ENCODE measurements at regions not wholly inside any gene's neighbourhood (a gene's known extent, or its start where the extent isn't known, plus 50 kb on each side); places are given as distances from the start of the nearest gene placed in this dataset.
"Not testable (repeated sequence)": the region's sequence is repeated elsewhere in the genome, so short reads cannot be mapped to it uniquely, and the experiment has no call there.

DNA sequence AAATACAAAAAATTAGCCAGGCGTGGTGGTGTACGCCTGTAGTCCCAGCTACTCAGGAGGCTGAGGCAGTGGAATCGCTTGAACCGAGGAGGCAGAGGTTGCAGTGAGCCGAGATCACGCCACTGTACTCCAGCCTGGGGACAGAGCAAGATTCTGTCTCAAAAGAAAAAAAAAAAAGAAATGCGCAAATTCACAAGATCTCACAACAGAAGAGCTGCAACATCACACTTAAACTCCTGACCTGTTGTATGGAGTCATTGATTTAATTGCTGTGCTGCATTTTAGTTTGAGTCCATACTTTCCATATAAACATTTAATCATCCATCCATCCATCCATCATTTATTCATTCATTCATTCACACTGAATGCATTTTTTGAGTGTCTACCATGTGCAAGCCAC is 229.7 kb downstream of the MREG start:
- CTCF ChIA-PET (ENCODE audit: partially characterized antibody); H2BK20ac ChIP-seq (ENCODE audit: low read length); H4K5ac ChIP-seq (ENCODE audit: insufficient read length, low read depth, low read length); H3K9me3 ChIP-seq (ENCODE audit: insufficient read depth in 2 of 2, low read depth in 1 of 2, low read length in 1 of 2); FAIRE-seq; H4K91ac ChIP-seq (replicated peaks; ENCODE audit: insufficient read length, low read length); H3K23me2 ChIP-seq (ENCODE audit: low read depth, low read length); H3K79me2 ChIP-seq (ENCODE audit: control insufficient read depth in 1 of 2, insufficient read depth in 2 of 2, low read length in 2 of 2); H3K27me3 ChIP-seq (replicated peaks in 1 of 4; ENCODE audit: control insufficient read depth in 3 of 4, extremely low read depth in 1 of 4, insufficient read depth in 3 of 4, low read length in 3 of 4); H3K14ac ChIP-seq (ENCODE audit: insufficient read length); H2AK5ac ChIP-seq (ENCODE audit: low read depth, low read length); H3K9ac ChIP-seq (replicated peaks in 1 of 4; ENCODE audit: extremely low read depth in 1 of 4, low read depth in 3 of 4, low read length in 3 of 4); H3K4me3 ChIP-seq (ENCODE audit: extremely low read depth in 1 of 4, insufficient read depth in 2 of 4, low read depth in 3 of 4, low read length in 4 of 4); H3K4me2 ChIP-seq (ENCODE audit: insufficient read depth in 1 of 2, low read depth in 2 of 2, low read length in 2 of 2); H3K18ac ChIP-seq (ENCODE audit: extremely low read depth, low read length); H3K4me1 ChIP-seq (replicated peaks in 1 of 4; ENCODE audit: control insufficient read depth in 3 of 4, insufficient read depth in 4 of 4, low read length in 3 of 4); DNase-seq (ENCODE audit: low read depth in 1 of 2, low spot score in 2 of 2); H2BK5ac ChIP-seq (ENCODE audit: low read depth, low read length); H3K56ac ChIP-seq (replicated peaks; ENCODE audit: insufficient read length, low read depth, low read length); H2BK12ac ChIP-seq (ENCODE audit: low read depth, low read length); H3K27ac ChIP-seq (ENCODE audit: low read depth, low read length); H2AFZ ChIP-seq (ENCODE audit: low read length); H3K23ac ChIP-seq (ENCODE audit: insufficient read length); H3K4ac ChIP-seq (replicated peaks; ENCODE audit: insufficient read length, low read depth, low read length); POLR2A ChIA-PET (ENCODE audit: partially characterized antibody); H3K79me1 ChIP-seq (ENCODE audit: low read depth, low read length); H3K36me3 ChIP-seq (ENCODE audit: control insufficient read depth in 2 of 4, insufficient read depth in 4 of 4, low read length in 3 of 4); H4K8ac ChIP-seq (ENCODE audit: extremely low read depth, insufficient read depth, low read length); H4K20me1 ChIP-seq (replicated peaks in 1 of 2; ENCODE audit: control insufficient read depth in 1 of 2, insufficient read depth in 2 of 2, low read length in 2 of 2); H2BK15ac ChIP-seq (ENCODE audit: low read length); H2BK120ac ChIP-seq (replicated peaks; ENCODE audit: low read depth, low read length): not testable (repeated sequence)
- 87% methylated on average over 7 of the region's 7 CpGs; no CpG with 5 or more reads in 1 of the 2 experiments for WGBS, 2 experiments (ENCODE audit: extremely low coverage in 1 of 2, insufficient coverage in 1 of 2, insufficient read length in 1 of 2, insufficient replicate concordance in 2 of 2, low coverage in 1 of 2, low lambda C conversion rate in 2 of 2, missing lambda C conversion rate in 1 of 2)

Data from H1 (cell line).